ENCODE measurements at regions not wholly inside any gene's neighbourhood (a gene's known extent, or its start where the extent isn't known, plus 50 kb on each side); places are given as distances from the start of the nearest gene placed in this dataset.

- H2AFZ ChIP-seq (ENCODE audit: low read depth, low read length, severe bottlenecking) = no peak overlapping the region
- no peak overlapping the region for H3K4me2 ChIP-seq (ENCODE audit: low read depth, low read length, poor library complexity, severe bottlenecking)
- H3K36me3 ChIP-seq (ENCODE audit: low read length) = no peaks in the 10 kb centered on the region
- no peaks in the 10 kb centered on the region for H3F3A ChIP-seq (ENCODE audit: insufficient read depth)
- no peak for TF ChIP-seq CTCF (IDR thresholded peaks at IDR 0.05; ENCODE audit: insufficient read depth, low read length, poor library complexity, severe bottlenecking)
- no peak for TF ChIP-seq EZH2phosphoT487 (conservative IDR thresholded peaks at IDR 0.05; ENCODE audit: low read length)
- no peaks in the 10 kb centered on the region for H4K20me1 ChIP-seq (ENCODE audit: low read depth, low read length)
- H3K9me2 ChIP-seq (replicated peaks; ENCODE audit: insufficient read depth, low read length) = no peaks in the 10 kb centered on the region
- H3K79me2 ChIP-seq (ENCODE audit: insufficient read depth, low read length) = no peaks in the 10 kb centered on the region
- H3K27me3 ChIP-seq (ENCODE audit: low read length) = no peaks in the 10 kb centered on the region
- no peak overlapping the region for H3K27ac ChIP-seq (ENCODE audit: low read depth, low read length)
- no peak overlapping the region for H3K4me3 ChIP-seq (ENCODE audit: insufficient read depth, low read length, poor library complexity, severe bottlenecking)
- H3K9me3 ChIP-seq (ENCODE audit: insufficient read depth, low read length) = no peaks in the 10 kb centered on the region
- no peak overlapping the region for H3K9ac ChIP-seq (ENCODE audit: low read length)
Measured at GRCh38 chr15:45763170-45763869, 128.5 kb downstream of the SQOR start.

- Histone ChIP-seq H4K20me1 (ENCODE audit: low read depth, low read length) (no peaks in the 10 kb centered on the region), H3K27me3 (ENCODE audit: low read length) (no peaks in the 10 kb centered on the region), H3K4me2 (ENCODE audit: low read depth, low read length, poor library complexity, severe bottlenecking) (no peak overlapping the region), H3K4me3 (ENCODE audit: insufficient read depth, low read length, poor library complexity, severe bottlenecking) (no peak overlapping the region), H2AFZ (ENCODE audit: low read depth, low read length, severe bottlenecking) (no peak overlapping the region), H3K9ac (ENCODE audit: low read length) (no peak overlapping the region), H3K9me2 (replicated peaks; ENCODE audit: insufficient read depth, low read length) (no peaks in the 10 kb centered on the region), H3K79me2 (ENCODE audit: insufficient read depth, low read length) (no peaks in the 10 kb centered on the region), H3K27ac (ENCODE audit: low read depth, low read length) (no peak overlapping the region), H3K9me3 (ENCODE audit: insufficient read depth, low read length) (no peaks in the 10 kb centered on the region), H3K36me3 (ENCODE audit: low read length) (no peaks in the 10 kb centered on the region), H3F3A (ENCODE audit: insufficient read depth) (no peaks in the 10 kb centered on the region)
- no peak for TF ChIP-seq CTCF (IDR thresholded peaks at IDR 0.05; ENCODE audit: insufficient read depth, low read length, poor library complexity, severe bottlenecking)
- TF ChIP-seq EZH2phosphoT487 (conservative IDR thresholded peaks at IDR 0.05; ENCODE audit: low read length) = no peak
Measured at GRCh38 chr15:45773149-45773548, 138.3 kb downstream of the SQOR start.

GRCh38 chr15:45776772-45777171 is 141.9 kb downstream of the SQOR start:
- Histone ChIP-seq H3F3A (ENCODE audit: insufficient read depth) (no peaks in the 10 kb centered on the region), H3K9me3 (ENCODE audit: insufficient read depth, low read length) (no peaks in the 10 kb centered on the region), H3K36me3 (ENCODE audit: low read length) (no peaks in the 10 kb centered on the region), H3K79me2 (ENCODE audit: insufficient read depth, low read length) (no peaks in the 10 kb centered on the region), H3K27me3 (ENCODE audit: low read length) (no peaks in the 10 kb centered on the region), H4K20me1 (ENCODE audit: low read depth, low read length) (no peaks in the 10 kb centered on the region), H3K4me3 (ENCODE audit: insufficient read depth, low read length, poor library complexity, severe bottlenecking) (no peak overlapping the region), H3K9ac (ENCODE audit: low read length) (no peak overlapping the region), H3K4me2 (ENCODE audit: low read depth, low read length, poor library complexity, severe bottlenecking) (no peak overlapping the region), H2AFZ (ENCODE audit: low read depth, low read length, severe bottlenecking) (no peak overlapping the region), H3K27ac (ENCODE audit: low read depth, low read length) (no peak overlapping the region), H3K9me2 (replicated peaks; ENCODE audit: insufficient read depth, low read length) (no peaks in the 10 kb centered on the region)
- no peak for TF ChIP-seq CTCF (IDR thresholded peaks at IDR 0.05; ENCODE audit: insufficient read depth, low read length, poor library complexity, severe bottlenecking)
- TF ChIP-seq EZH2phosphoT487 (conservative IDR thresholded peaks at IDR 0.05; ENCODE audit: low read length) = no peak

Data from SU-DHL-6 (cell line).